BLaER1 treated with 17β-estradiol and CSF1 and Interleukin-3, amounts not matched to agents 10 nM and 100 nM (cell line): ENCODE measurements at regions not wholly inside any gene's neighbourhood (a gene's known extent, or its start where the extent isn't known, plus 50 kb on each side); places are given as distances from the start of the nearest gene placed in this dataset.

ENCODE experiments used
- H3K27ac ChIP-seq, 11 experiments: shearing (Covaris generic); formaldehyde crosslinking; 2 replicates each; pipeline ENCODE4 v1.8.1; 2022
- H3K27me3 ChIP-seq, 11 experiments: shearing (Covaris generic); formaldehyde crosslinking; 2 replicates each; pipeline ENCODE4 v1.8.1; 2022
- H3K36me3 ChIP-seq, 11 experiments: shearing (Covaris generic); formaldehyde crosslinking; 2 replicates each; pipeline ENCODE4 v1.8.1; 2022
- H3K4me1 ChIP-seq, 10 experiments: shearing (Covaris generic); formaldehyde crosslinking; 2 replicates each; pipeline ENCODE4 v1.8.1; 2022
- H3K4me2 ChIP-seq, 11 experiments: shearing (Covaris generic); formaldehyde crosslinking; 2 replicates each; pipeline ENCODE4 v1.8.1; 2022
- H3K4me3 ChIP-seq, 10 experiments: shearing (Covaris generic); formaldehyde crosslinking; 2 replicates each; pipeline ENCODE4 v1.8.1; 2022
- H3K9ac ChIP-seq, 11 experiments: shearing (Covaris generic); formaldehyde crosslinking; 2 replicates each; pipeline ENCODE4 v1.8.1; 2022
- H3K9me3 ChIP-seq, 11 experiments: shearing (Covaris generic); formaldehyde crosslinking; replicated peaks in 1 of 11; 2 replicates each; pipeline ENCODE4 v1.8.1; 2022
- H4K20me1 ChIP-seq, 11 experiments: shearing (Covaris generic); formaldehyde crosslinking; 2 replicates each; pipeline ENCODE4 v1.8.1; 2022
- Cebpa-rat ChIP-seq, 11 experiments: shearing (Covaris generic); IDR thresholded peaks; 2 replicates each; pipeline ENCODE4 v1.8.1; 2022

- H3K27ac ChIP-seq = no peak overlapping the region
- no peaks in the 10 kb centered on the region for H3K36me3 ChIP-seq
- H3K9me3 ChIP-seq = no peaks in the 10 kb centered on the region
- no peaks in the 10 kb centered on the region for H3K4me1 ChIP-seq
- H3K9ac ChIP-seq = no peak overlapping the region
- H3K4me3 ChIP-seq = no peak overlapping the region
- no peak for TF ChIP-seq Cebpa-rat (IDR thresholded peaks at IDR 0.05)
- H3K4me2 ChIP-seq = no peak overlapping the region
- H3K27me3 ChIP-seq = no peaks in the 10 kb centered on the region
- no peaks in the 10 kb centered on the region for H4K20me1 ChIP-seq
These were observed 95.5 kb upstream of the DPT start for GRCh38 chr1:168824418-168825065.

- Histone ChIP-seq H3K9me3 (no peaks in the 10 kb centered on the region), H4K20me1 (no peaks in the 10 kb centered on the region), H3K27ac (no peak overlapping the region), H3K36me3 (no peaks in the 10 kb centered on the region), H3K4me1 (no peaks in the 10 kb centered on the region), H3K27me3 (no peaks in the 10 kb centered on the region), H3K4me3 (no peak overlapping the region), H3K4me2 (no peak overlapping the region), H3K9ac (no peak overlapping the region)
- TF ChIP-seq Cebpa-rat (IDR thresholded peaks at IDR 0.05) = no peak
These were observed 96.1 kb upstream of the DPT start for GRCh38 chr1:168825129-168825528.

- Histone ChIP-seq H3K36me3 (no peaks in the 10 kb centered on the region), H3K4me3 (no peak overlapping the region), H3K27ac (no peak overlapping the region), H3K4me2 (no peak overlapping the region), H3K27me3 (no peaks in the 10 kb centered on the region), H4K20me1 (no peaks in the 10 kb centered on the region), H3K4me1 (no peaks in the 10 kb centered on the region), H3K9ac (no peak overlapping the region), H3K9me3 (no peaks in the 10 kb centered on the region)
- TF ChIP-seq Cebpa-rat (IDR thresholded peaks at IDR 0.05) = no peak
These were observed 96.8 kb upstream of the DPT start for GRCh38 chr1:168825820-168826219.

GRCh38 chr1:168826269-168826668 lies 97.3 kb upstream of the DPT start:
- Histone ChIP-seq H3K9ac (no peak overlapping the region), H4K20me1 (no peaks in the 10 kb centered on the region), H3K4me2 (no peak overlapping the region), H3K27ac (no peak overlapping the region), H3K36me3 (no peaks in the 10 kb centered on the region), H3K27me3 (no peaks in the 10 kb centered on the region), H3K9me3 (no peaks in the 10 kb centered on the region), H3K4me1 (no peaks in the 10 kb centered on the region), H3K4me3 (no peak overlapping the region)
- no peak for TF ChIP-seq Cebpa-rat (IDR thresholded peaks at IDR 0.05)

GRCh38 chr1:168827557-168827956 lies 98.6 kb upstream of the DPT start:
- Histone ChIP-seq H3K36me3 (no peaks in the 10 kb centered on the region), H3K27me3 (no peaks in the 10 kb centered on the region), H3K27ac (no peak overlapping the region), H3K4me2 (no peak overlapping the region), H3K4me3 (no peak overlapping the region), H3K9ac (no peak overlapping the region), H4K20me1 (no peaks in the 10 kb centered on the region), H3K4me1 (no peaks in the 10 kb centered on the region), H3K9me3 (no peaks in the 10 kb centered on the region)
- no peak for TF ChIP-seq Cebpa-rat (IDR thresholded peaks at IDR 0.05)

GRCh38 chr1:168829876-168830275 lies 100.9 kb upstream of the DPT start:
- H3K4me1 ChIP-seq = peaks cover 0 to 9% (median 5%) of the 10 kb centered on the region in 10 experiments; a peak in 8 of 20 replicates

GRCh38 chr1:168830562-168830961 lies 101.6 kb upstream of the DPT start:
- H3K9ac ChIP-seq = no peak overlapping the region
- H3K36me3 ChIP-seq = no peaks in the 10 kb centered on the region
- H3K27ac ChIP-seq = no peak overlapping the region
- TF ChIP-seq Cebpa-rat (IDR thresholded peaks at IDR 0.05) = no peak
- H3K4me2 ChIP-seq = no peak overlapping the region
- no peaks in the 10 kb centered on the region for H3K27me3 ChIP-seq
- no peak overlapping the region for H3K4me3 ChIP-seq
- H3K9me3 ChIP-seq = no peaks in the 10 kb centered on the region
- H4K20me1 ChIP-seq = no peaks in the 10 kb centered on the region
- H3K4me1 ChIP-seq = peaks cover 0 to 9% (median 5%) of the 10 kb centered on the region in 10 experiments; a peak in 9 of 20 replicates

More at GRCh38 chr1:168829876-168830275, 100.9 kb upstream of the DPT start:
- TF ChIP-seq Cebpa-rat (IDR thresholded peaks at IDR 0.05) = no peak
- Histone ChIP-seq H3K36me3 (no peaks in the 10 kb centered on the region), H3K27ac (no peak overlapping the region), H3K9me3 (no peaks in the 10 kb centered on the region), H4K20me1 (no peaks in the 10 kb centered on the region), H3K4me2 (no peak overlapping the region), H3K27me3 (no peaks in the 10 kb centered on the region), H3K4me3 (no peak overlapping the region), H3K9ac (no peak overlapping the region)

- H3K27ac ChIP-seq = no peak overlapping the region
- H4K20me1 ChIP-seq = no peaks in the 10 kb centered on the region
- H3K4me3 ChIP-seq = no peak overlapping the region
- TF ChIP-seq Cebpa-rat (IDR thresholded peaks at IDR 0.05) = no peak
- H3K36me3 ChIP-seq = no peaks in the 10 kb centered on the region
- no peaks in the 10 kb centered on the region for H3K27me3 ChIP-seq
- peaks cover 4 to 11% (median 9%) of the 10 kb centered on the region in 11 experiments; a peak in 20 of 22 replicates for H3K9me3 ChIP-seq
- peaks cover 0 to 9% (median 5%) of the 10 kb centered on the region in 10 experiments; a peak in 9 of 20 replicates for H3K4me1 ChIP-seq
- H3K9ac ChIP-seq = no peak overlapping the region
- no peak overlapping the region for H3K4me2 ChIP-seq
These were observed 103.7 kb upstream of the DPT start for GRCh38 chr1:168832661-168833060.

GRCh38 chr1:168833362-168833761 lies 104.4 kb upstream of the DPT start:
- Histone ChIP-seq H3K36me3 (no peaks in the 10 kb centered on the region), H3K27ac (no peak overlapping the region), H3K4me2 (peak overlapping the region in 9 of 11 experiments; percentile 4 to 37 (median 21); a peak in 9 of 22 replicates), H3K9ac (no peak overlapping the region), H3K4me3 (no peak overlapping the region), H3K4me1 (peaks cover 0 to 9% (median 5%) of the 10 kb centered on the region in 10 experiments; a peak in 9 of 20 replicates), H3K9me3 (peaks cover 4 to 11% (median 9%) of the 10 kb centered on the region in 11 experiments; a peak in 20 of 22 replicates), H3K27me3 (no peaks in the 10 kb centered on the region), H4K20me1 (no peaks in the 10 kb centered on the region)
- no peak for TF ChIP-seq Cebpa-rat (IDR thresholded peaks at IDR 0.05)

- no peak for TF ChIP-seq Cebpa-rat (IDR thresholded peaks at IDR 0.05)
- Histone ChIP-seq H4K20me1 (no peaks in the 10 kb centered on the region), H3K36me3 (no peaks in the 10 kb centered on the region), H3K27ac (no peak overlapping the region), H3K27me3 (no peaks in the 10 kb centered on the region), H3K4me2 (peak overlapping the region in 9 of 11 experiments; percentile 4 to 37 (median 21); a peak in 9 of 22 replicates), H3K9me3 (peaks cover 4 to 13% (median 9%) of the 10 kb centered on the region in 11 experiments; a peak in 20 of 22 replicates), H3K4me3 (no peak overlapping the region), H3K9ac (no peak overlapping the region), H3K4me1 (peaks cover 0 to 9% (median 5%) of the 10 kb centered on the region in 10 experiments; a peak in 9 of 20 replicates)
These were observed 104.8 kb upstream of the DPT start for GRCh38 chr1:168833801-168834224.
